Myocyte (in vitro differentiated cells): ENCODE measurements at regions not wholly inside any gene's neighbourhood (a gene's known extent, or its start where the extent isn't known, plus 50 kb on each side); places are given as distances from the start of the nearest gene placed in this dataset.
"Not testable (repeated sequence)": the region's sequence is repeated elsewhere in the genome, so short reads cannot be mapped to it uniquely, and the experiment has no call there.

Experiments
- DNase-seq: peaks from one replicate; pipeline ENCODE4 v3.0.0-alpha.2; 2012; ENCODE audit warnings: low read depth

DNA sequence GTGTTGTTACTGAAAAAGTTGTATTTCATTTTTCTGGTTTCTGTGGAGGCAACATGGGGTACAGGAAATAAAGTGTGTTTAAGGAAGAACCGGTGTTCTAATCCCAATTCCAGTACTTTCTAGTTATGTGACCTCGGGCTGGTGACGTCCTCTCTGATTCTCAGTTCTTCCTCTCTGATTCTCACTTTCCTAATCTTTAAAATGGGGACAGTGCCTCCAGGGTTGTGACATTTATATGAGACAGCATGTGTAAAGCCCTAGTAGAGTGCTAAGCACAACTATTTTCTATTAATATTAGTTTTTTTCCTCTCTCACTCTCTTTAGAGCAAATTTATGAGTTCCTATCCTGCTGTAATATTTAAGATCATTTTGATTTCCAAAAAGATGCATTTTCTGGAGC lies 50.9 kb upstream of the PTPDC1 start:
- DNase-seq, result no peak

DNA sequence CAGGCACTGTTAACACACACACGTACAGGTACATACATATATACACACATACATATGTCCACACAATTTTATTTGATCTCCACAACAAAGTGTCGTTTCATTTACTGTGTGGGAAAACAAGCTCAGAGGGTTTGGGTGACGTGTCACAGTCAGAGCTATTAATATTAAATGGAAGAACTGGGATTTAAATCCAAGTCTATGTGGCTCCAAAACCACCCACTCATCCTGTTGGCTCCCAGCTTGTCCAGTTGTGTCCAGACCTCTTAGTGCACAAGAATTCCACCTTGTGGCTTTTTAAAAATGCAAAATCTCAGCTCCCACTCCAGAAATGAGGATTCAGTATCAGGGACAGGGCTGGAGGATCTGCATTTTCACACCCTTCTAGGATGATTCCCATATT lies 52.3 kb upstream of the PTPDC1 start:
- peak; percentile 50 for DNase-seq

DNA sequence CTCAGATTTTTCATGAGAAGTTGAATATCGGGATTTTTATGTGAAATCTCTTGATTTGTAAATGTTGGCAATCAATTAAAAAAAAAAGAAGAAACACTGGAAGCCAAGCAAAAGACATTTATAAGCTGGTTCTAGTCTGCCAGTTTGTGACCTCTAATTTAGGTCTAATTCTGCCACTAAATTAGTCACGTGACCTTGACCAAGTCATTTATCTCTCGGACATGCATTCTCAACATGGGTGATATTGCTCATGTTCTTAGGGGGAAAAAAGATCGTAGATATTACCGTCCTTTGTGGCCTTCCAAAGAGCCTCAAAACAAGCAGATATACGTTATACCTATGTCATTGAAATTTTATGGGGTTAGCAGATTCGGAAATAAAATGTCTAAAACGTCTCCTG lies 52.9 kb upstream of the PTPDC1 start:
- no peak for DNase-seq

DNA sequence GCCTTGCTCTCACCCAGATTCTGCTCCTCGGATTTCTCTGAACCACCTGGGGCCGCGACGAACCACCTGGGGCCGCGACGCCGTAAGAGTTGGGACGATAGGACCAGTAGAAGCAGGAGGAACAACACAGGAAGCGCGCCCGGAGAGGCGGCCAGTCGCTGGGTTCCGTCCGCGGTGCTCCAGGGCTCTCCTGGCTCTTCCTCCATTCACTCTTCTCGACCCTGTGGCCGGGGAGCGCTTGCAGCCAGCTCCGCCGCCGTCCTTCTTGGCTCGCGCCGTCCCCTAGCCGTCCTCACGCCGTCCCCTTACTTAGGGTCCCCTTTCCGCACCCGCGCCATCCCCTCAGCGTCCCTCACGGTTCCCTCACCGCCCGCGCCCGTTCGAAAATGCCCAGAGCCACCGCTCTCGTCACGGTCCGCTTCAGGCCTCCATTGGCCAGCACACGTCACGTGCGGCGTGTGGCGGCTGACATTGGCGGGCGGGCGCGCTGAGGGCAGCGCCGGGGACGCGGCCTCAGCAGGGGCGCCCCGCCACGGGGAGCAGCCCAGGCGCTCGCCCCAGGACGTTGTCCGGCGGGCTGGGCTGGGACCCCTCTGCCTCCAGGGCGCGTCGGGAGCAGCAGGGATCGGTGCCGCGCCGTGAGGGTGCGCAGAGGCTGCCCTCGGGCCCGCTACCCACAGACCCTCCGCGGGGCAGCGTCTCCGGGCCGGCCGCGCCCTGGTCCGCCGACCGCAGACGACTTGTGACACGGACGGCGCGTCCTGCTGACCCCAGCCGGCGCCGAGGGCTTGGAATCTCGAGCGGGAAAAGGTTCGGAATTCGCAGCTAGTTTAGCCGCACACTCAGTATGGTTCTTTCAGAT lies 53.7 kb upstream of the PTPDC1 start:
- peak; percentile 91 for DNase-seq

DNA sequence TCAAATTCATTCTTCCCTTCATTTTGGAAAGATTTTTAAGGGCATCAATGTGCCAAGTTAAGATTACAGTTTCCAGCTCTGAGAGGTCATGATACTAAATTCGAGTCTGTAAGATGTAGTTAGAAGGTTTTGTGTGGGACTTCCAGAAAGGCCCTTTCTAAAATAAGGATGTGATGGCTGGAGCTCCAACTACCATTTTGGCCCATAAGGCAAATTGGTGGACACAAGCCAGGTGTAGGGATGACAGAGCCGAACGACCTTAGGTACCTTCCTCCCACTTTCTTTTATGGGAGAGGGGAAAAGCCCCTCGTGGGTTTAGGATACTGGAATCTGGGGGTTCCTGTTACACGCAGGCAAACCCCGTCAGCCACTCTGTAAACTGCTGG lies 54.3 kb upstream of the PTPDC1 start:
- no peak for DNase-seq

DNA sequence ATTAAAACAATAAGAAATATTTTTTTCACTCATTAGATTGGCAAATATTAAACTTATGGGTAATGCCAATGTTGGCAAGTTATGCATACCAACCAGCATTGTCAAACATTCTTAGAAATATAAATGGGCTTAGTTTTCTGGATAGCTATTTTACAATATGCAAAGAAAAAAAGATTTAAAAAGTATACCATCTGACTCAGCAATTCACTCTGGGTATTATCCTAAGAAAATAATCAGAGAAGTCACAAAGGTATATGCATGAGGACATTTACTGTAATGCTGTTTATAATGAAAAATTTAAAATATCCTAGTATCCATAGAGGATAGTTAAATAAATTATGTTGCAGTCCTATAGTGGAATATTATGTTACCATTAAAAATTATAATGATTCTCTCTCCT lies 57.4 kb upstream of the PTPDC1 start:
- DNase-seq, result no peak

DNA sequence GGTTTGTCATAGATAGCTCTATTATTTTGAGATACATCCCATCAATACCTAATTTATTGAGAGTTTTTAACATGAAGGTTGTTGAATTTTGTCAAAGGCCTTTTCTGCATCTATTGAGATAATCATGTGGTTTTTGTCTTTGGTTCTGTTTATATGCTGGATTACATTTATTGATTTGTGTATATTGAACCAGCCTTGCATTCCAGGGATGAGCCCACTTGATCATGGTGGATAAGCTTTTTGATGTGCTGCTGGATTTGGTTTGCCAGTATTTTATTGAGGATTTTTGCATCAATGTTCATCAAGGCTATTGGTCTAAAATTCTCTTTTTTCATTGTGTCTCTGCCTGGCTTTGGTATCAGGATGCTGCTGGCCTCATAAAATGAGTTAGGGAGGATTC lies 61.8 kb upstream of the PTPDC1 start:
- DNase-seq, result not testable (repeated sequence)

DNA sequence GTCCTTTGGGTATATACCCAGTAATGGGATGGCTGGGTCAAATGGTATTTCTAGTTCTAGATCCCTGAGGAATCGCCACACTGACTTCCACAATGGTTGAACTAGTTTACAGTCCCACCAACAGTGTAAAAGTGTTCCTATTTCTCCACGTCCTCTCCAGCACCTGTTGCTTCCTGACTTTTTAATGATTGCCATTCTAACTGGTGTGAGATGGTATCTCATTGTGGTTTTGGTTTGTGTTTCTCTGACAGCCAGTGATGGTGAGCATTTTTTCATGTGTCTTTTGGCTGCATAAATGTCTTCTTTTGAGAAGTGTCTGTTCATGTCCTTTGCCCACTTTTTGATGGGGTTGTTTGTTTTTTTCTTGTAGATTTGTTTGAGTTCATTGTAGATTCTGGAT lies 63.4 kb upstream of the PTPDC1 start:
- not testable (repeated sequence) for DNase-seq

DNA sequence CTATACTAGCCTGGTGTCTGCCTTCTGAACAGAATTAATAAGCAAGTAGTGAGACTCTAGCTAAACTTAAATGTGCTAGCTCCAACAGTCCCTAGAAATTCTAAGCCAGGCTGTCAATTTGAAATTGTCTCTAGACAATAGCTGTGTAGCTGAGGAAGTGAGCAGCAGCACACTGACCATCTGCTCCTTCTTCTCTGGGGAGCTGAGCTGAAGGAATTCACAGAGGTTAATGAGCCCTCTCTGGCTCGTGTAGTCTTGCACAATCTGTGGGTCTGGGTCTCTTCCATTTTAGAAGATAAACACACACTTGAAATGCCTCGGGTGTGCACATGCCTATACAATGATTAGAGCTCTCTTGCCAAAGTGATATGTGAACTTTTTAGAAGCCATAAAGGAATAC lies 63.5 kb upstream of the BARX1 start:
- no peak for DNase-seq

DNA sequence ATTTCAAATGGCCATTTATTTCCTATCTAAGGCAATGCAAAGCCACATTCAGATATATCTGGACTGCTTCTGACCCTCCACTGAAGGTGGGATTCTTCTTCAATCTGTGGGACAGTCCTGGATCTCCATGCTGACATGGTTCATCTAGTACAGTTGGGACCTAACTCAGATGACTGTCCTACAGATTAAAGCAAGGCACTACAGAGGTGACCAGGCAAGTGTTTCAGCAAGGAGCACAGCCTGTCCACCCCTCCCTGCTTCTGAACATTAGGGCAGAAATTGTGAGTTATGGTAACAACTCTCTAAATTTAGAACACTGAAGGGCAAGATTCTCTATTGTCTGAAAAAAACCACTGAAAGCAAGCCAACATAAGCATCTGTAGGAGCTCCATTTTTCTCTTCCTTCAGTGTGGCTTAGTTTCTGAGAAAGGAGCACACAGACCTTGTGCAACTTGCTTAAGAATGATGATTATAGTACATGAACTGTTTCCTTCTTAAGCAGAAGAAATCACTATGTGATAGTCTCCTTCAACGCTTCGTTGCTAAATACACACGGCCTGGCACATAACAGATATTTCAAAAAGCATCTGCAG lies 62.9 kb upstream of the BARX1 start:
- DNase-seq, result no peak

DNA sequence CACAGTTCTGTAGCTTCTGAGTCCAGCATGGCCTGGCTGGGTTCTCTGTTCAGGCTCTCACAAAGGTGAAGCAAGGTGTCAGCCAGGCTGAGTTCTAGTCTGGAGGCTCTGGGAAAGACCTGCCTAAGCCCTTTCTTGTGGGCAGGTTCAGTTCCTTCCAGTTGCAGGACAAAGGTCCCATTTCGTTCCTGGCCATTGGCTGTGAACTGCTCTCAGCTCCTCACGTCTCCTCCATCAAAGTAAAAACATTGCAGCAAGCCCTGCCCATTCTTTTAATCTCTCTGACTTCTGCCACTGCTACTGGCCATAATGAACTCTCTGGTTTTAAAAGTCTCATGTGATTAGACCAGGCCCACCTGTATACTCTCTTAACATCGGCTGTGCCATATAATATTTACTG lies 61.6 kb upstream of the BARX1 start:
- DNase-seq, result no peak

DNA sequence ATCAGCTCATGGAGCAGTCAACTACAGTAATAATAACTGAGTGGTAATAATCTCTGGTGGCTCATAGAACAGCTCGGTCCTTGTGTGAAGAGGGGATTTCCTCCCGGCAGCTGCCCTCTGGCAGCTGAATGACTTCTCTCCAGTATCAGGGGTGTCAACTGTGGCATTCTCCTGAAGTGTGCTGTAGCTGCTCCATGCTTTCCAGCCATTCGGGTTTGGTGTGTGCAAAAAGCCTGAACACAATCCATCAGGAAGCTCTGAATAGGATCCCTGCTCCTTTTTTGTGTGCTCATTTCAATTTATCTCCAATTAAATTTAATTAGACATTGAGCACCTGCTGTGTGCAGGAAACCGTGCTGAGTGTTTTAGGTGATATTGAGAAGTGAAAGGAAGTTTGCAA lies 59.8 kb upstream of the BARX1 start:
- DNase-seq, result peak; percentile 64

DNA sequence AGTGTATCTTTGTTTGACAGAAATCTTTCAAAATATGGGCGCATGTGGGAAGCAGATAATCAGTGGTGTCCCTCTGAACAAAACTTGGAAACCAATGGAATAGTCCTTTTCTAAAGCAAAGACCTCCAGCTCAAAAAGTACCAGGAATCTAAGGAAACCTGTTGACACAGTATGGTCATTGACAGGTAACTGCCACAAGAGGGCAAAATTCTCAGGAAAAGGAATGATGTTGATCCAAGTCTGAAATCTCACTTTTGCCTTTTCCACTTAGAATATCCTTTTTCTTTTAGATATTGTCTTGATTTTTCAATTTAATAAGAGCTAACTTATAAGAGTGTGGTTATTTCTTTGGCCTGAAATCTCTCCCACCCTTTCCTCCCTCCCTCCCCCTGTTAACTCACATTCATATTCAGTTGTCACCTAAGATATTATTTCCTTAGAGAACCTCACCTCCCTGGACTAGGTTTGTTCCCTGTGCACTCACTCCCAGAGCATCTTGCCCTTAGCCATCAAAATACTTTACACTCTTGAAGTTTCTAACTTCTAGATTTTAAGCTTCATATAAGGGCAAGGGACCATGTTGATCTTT lies 59.0 kb upstream of the BARX1 start:
- peak; percentile 47 for DNase-seq

DNA sequence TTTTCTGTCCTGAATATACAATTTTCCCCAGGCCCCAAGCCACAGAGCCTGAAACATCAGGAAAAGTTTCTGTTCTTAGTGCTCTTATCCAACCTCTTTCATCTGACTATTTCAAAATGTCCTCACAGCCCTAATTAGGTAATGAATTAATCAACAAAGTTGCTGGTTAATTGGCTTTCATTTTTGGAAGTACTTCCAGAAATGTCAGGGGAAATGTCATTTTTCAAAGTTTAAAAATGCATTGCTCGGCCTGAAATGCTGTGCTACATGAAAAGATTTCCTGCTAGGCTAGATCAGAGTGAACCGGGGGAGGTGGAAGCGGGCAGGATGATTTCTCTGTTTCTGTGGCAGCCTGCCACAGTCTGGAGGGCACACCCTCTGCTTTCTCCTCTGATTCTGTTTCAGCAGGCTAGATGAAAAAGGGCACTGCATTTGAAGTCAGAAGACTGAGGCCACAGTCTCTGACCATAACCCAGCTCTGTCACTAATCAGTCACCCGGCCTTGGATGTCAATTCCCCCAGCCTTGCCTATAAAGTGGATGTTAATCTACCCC lies 55.9 kb upstream of the BARX1 start:
- DNase-seq, result peak; percentile 41

DNA sequence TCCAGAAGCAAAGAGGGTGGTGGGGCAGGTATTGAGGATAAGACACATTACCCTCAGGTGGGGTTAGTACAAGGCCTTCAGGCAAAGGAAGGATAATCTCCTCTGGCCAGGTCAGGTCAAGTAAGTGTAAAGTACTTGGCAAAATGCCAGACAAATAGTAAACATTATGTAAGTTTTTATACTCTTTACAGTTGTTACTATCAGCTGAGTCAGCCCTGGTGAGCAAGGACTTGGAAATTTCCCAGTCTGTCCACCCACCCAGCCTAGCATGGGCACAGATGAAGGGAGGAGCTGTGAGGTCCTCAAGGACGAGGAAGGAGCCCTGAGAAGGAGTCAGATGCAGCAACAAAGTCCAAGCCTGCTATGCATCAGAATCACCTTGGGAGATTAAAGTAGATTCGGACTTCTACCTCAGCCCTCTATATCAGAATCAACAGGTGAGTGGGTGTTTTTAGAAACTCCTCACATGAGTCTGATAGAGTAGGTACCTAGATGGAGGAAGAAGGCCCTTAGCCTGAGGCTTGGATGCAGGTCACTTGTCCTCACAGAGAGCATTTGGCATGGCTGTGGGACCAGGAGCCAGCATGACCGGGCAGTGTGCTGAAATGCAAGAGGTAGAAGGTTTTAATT lies 50.2 kb upstream of the BARX1 start:
- no peak for DNase-seq
